Liver (tissue), 8 donors: ENCODE measurements at regions not wholly inside any gene's neighbourhood (a gene's known extent, or its start where the extent isn't known, plus 50 kb on each side); places are given as distances from the start of the nearest gene placed in this dataset.

Experiments used
- DNase-seq: peaks from one replicate; pipeline ENCODE4 v3.0.0-alpha.2; 2017; ENCODE audit warnings: low spot score
- H3K27ac ChIP-seq, 2 donors: one replicate each; pipeline ENCODE4 v1.7.0; 2013; ENCODE audit warnings: inconsistent platforms in 2 of 2, low read length in 2 of 2, control low read depth in 1 of 2, low read depth in 1 of 2, mild to moderate bottlenecking in 1 of 2
- H3K27me3 ChIP-seq, 4 donors: one replicate each; pipeline versions ENCODE4 v1.6.1 to v1.7.0; 2013; ENCODE audit warnings: low read length in 3 of 4, inconsistent platforms in 1 of 4, mild to moderate bottlenecking in 1 of 4, moderate library complexity in 1 of 4; ENCODE audit not compliant: control insufficient read depth in 4 of 4, insufficient read depth in 4 of 4
- H3K36me3 ChIP-seq, 4 donors: one replicate each; pipeline versions ENCODE4 v1.6.1 to v1.7.0; 2013; ENCODE audit warnings: low read length in 3 of 4, mild to moderate bottlenecking in 3 of 4, low read depth in 1 of 4, moderate library complexity in 1 of 4; ENCODE audit not compliant: control insufficient read depth in 4 of 4, insufficient read depth in 3 of 4
- H3K4me1 ChIP-seq, 4 donors: one replicate each; pipeline versions ENCODE4 v1.6.1 to v1.7.0; 2013; ENCODE audit warnings: low read length in 3 of 4, mild to moderate bottlenecking in 3 of 4, moderate library complexity in 1 of 4; ENCODE audit not compliant: control insufficient read depth in 4 of 4, insufficient read depth in 4 of 4
- H3K4me3 ChIP-seq, 3 donors: one replicate each; pipeline versions ENCODE4 v1.6.1 to v1.7.0; 2013; ENCODE audit warnings: low read length in 3 of 3, control low read depth in 1 of 3, low read depth in 1 of 3, mild to moderate bottlenecking in 1 of 3
- H3K9ac ChIP-seq, 2 donors: one replicate each; pipeline ENCODE4 v1.7.0; 2013; ENCODE audit warnings: low read length in 2 of 2, mild to moderate bottlenecking in 2 of 2, moderate library complexity in 2 of 2, control low read depth in 1 of 2, low read depth in 1 of 2
- H3K9me3 ChIP-seq, 4 donors: one replicate each; pipeline versions ENCODE4 v1.6.1 to v1.7.0; 2013; ENCODE audit warnings: low read length in 3 of 4; ENCODE audit not compliant: control insufficient read depth in 4 of 4
- CTCF ChIP-seq: fragments of 150-350 bp; IDR thresholded peaks from 2 replicates; pipeline ENCODE4 v1.5.1; 2017; ENCODE audit warnings: improper control_type of control experiment, low read depth, low read length; ENCODE audit not compliant: missing input control
- EGR1 ChIP-seq, 2 donors: IDR thresholded peaks; 2 replicates each; pipeline ENCODE4 v1.6.1; 2016 to 2018; ENCODE audit warnings: antibody characterized with exemption in 2 of 2, low read depth in 2 of 2
- GABPA ChIP-seq, 2 donors: IDR thresholded peaks in 1 of 2; conservative IDR thresholded peaks in 1 of 2; 2 replicates each; pipeline ENCODE4 v1.6.1; 2016; ENCODE audit warnings: antibody characterized with exemption in 2 of 2, mild to moderate bottlenecking in 1 of 2, moderate library complexity in 1 of 2
- HNF4A ChIP-seq, 2 donors: conservative IDR thresholded peaks; 2 replicates each; pipeline ENCODE4 v1.6.1; 2016; ENCODE audit warnings: antibody characterized with exemption in 2 of 2, mild to moderate bottlenecking in 2 of 2
- JUND ChIP-seq, 2 donors: IDR thresholded peaks; 2 replicates each; pipeline ENCODE4 v1.6.1; 2016; ENCODE audit warnings: antibody characterized with exemption in 2 of 2
- MAX ChIP-seq: IDR thresholded peaks from 2 replicates; pipeline ENCODE4 v1.6.1; 2016; ENCODE audit warnings: antibody characterized with exemption
- NR2F2 ChIP-seq: IDR thresholded peaks from 2 replicates; pipeline ENCODE4 v1.6.1; 2016; ENCODE audit warnings: antibody characterized with exemption
- RAD21 ChIP-seq, 2 donors: IDR thresholded peaks; 2 replicates each; pipeline ENCODE4 v1.6.1; 2016; ENCODE audit warnings: antibody characterized with exemption in 2 of 2, mild to moderate bottlenecking in 2 of 2
- REST ChIP-seq: IDR thresholded peaks from 2 replicates; pipeline ENCODE4 v1.6.1; 2016; ENCODE audit warnings: antibody characterized with exemption, mild to moderate bottlenecking
- RXRA ChIP-seq, 2 donors: IDR thresholded peaks; 2 replicates each; pipeline ENCODE4 v1.6.1; 2017 to 2018; ENCODE audit warnings: antibody characterized with exemption in 2 of 2, mild to moderate bottlenecking in 1 of 2
- SP1 ChIP-seq: IDR thresholded peaks from 2 replicates; pipeline ENCODE4 v1.6.1; 2018; ENCODE audit warnings: antibody characterized with exemption, mild to moderate bottlenecking
- TAF1 ChIP-seq: conservative IDR thresholded peaks from 2 replicates; pipeline ENCODE4 v1.6.1; 2016; ENCODE audit warnings: antibody characterized with exemption, mild to moderate bottlenecking
- YY1 ChIP-seq: IDR thresholded peaks from 2 replicates; pipeline ENCODE4 v1.6.1; 2016; ENCODE audit warnings: antibody characterized with exemption, mild to moderate bottlenecking
- ZBTB33 ChIP-seq: IDR thresholded peaks from 2 replicates; pipeline ENCODE4 v1.6.1; 2016; ENCODE audit warnings: antibody characterized with exemption
- whole genome bisulfite sequencing: extraction: QIAGEN DNeasy Blood & Tissue Kit; methylation state at CpG from one replicate; pipeline ENCODE4 v1.1.7; 2013; 5-methylcytosine and 5-hydroxymethylcytosine counted together
- donor health status: healthy.
- donor health status: healthy.
- donor health status: healthy.
- donor health status: healthy.
- donor health status: healthy.

DNA sequence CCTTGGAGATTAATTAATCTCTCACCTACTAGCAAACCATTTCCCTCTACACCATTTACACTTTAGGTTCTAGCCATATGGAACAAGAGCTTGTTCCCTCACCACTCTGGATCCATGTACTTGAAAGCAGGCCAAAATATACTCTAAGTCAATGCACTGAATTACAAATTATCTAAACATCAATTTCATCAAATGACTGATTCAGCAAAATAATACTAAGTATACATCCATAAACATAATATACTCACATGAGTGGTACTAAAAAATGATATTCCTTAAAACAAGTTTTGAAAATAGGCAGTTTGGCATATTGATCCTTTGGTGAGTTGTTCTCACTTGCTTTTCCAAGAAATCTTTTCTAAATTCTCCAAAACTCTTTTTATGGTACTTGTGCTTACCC, 459.7 kb upstream of the ZNF385D start (continued):
- TF ChIP-seq ZBTB33 (no peak), SP1 (no peak), MAX (no peak)

GRCh38 chr3:22216601-22217000, 465.6 kb upstream of the ZNF385D start:
- TF ChIP-seq TAF1 = no peak
- no peak for TF ChIP-seq YY1
- no peak for TF ChIP-seq GABPA (IDR thresholded peaks at IDR 0.05 in 1 of 2, conservative IDR thresholded peaks at IDR 0.05 in 1 of 2)
- TF ChIP-seq EGR1 (IDR thresholded peaks at IDR 0.05; ENCODE audit: low read depth in 2 of 2) = no peak
- TF ChIP-seq REST = no peak
- TF ChIP-seq RXRA (IDR thresholded peaks at IDR 0.05) = no peak
- H3K27ac ChIP-seq = no peak overlapping the region
- no peaks in the 10 kb centered on the region for H3K4me1 ChIP-seq
- 90% methylated on average over 3 of the region's 3 CpGs for WGBS
- no peak overlapping the region for H3K4me3 ChIP-seq
- no peak for DNase-seq
- no peaks in the 10 kb centered on the region for H3K27me3 ChIP-seq
- no peaks in the 10 kb centered on the region for H3K36me3 ChIP-seq
- no peaks in the 10 kb centered on the region for H3K9me3 ChIP-seq
- H3K9ac ChIP-seq = no peak overlapping the region

DNA sequence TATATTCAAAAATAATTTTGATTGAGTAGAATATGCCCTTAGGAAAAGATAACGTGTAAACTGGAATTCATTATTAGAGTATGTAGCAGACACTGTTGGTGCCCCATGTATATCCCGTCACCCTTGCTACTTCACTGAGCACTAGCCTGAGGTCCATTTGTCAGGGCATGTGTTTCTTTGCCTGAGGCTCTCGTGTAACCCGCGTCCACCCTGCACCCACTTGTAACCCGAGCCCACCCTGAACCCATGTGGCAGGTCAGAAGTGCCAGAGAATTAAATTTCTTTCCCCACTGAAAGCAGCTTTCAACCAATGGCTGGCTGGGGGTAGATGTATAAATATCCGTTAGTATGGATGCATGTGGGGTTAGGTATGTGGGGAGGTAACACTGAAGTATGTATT, 474.2 kb upstream of the ZNF385D start:
- Histone ChIP-seq H3K27ac (no peak overlapping the region), H3K9me3 (no peaks in the 10 kb centered on the region), H3K4me1 (no peaks in the 10 kb centered on the region), H3K9ac (no peak overlapping the region), H3K36me3 (no peaks in the 10 kb centered on the region), H3K27me3 (no peaks in the 10 kb centered on the region), H3K4me3 (no peak overlapping the region)
- TF ChIP-seq RAD21 (IDR thresholded peaks at IDR 0.05) (no peak), ZBTB33 (no peak), REST (no peak), CTCF (no peak), GABPA (IDR thresholded peaks at IDR 0.05 in 1 of 2, conservative IDR thresholded peaks at IDR 0.05 in 1 of 2) (no peak), RXRA (IDR thresholded peaks at IDR 0.05) (no peak), NR2F2 (no peak), JUND (IDR thresholded peaks at IDR 0.05) (no peak), HNF4A (conservative IDR thresholded peaks at IDR 0.05) (no peak)
- no peak for DNase-seq
- 78% methylated on average over 7 of the region's 7 CpGs for WGBS
